Karpas-422 (cell line): ENCODE measurements at regions not wholly inside any gene's neighbourhood (a gene's known extent, or its start where the extent isn't known, plus 50 kb on each side); places are given as distances from the start of the nearest gene placed in this dataset.
"Not testable (repeated sequence)": the region's sequence is repeated elsewhere in the genome, so short reads cannot be mapped to it uniquely, and the experiment has no call there.

Experiments used
- DNase-seq: peaks from one replicate; pipeline ENCODE4 v3.0.0-alpha.2; 2015
- H2AFZ ChIP-seq: fragments of 200-600 bp; sonication (generic); 2 replicates; pipeline ENCODE4 v1.6.1; 2014; ENCODE audit warnings: antibody characterized with exemption, low read length, mixed read lengths
- H3K27ac ChIP-seq: fragments of 200-600 bp; sonication (generic); 2 replicates; pipeline ENCODE4 v1.5.1; 2014; ENCODE audit warnings: mild to moderate bottlenecking, low read length, moderate library complexity
- H3K27me3 ChIP-seq: fragments of 200-600 bp; sonication (generic); 2 replicates; pipeline ENCODE4 v1.6.1; 2014; ENCODE audit warnings: low read length, mixed read lengths
- H3K36me3 ChIP-seq: fragments of 200-600 bp; sonication (generic); 2 replicates; pipeline ENCODE4 v1.6.1; 2014; ENCODE audit warnings: low read length, mixed read lengths; ENCODE audit not compliant: insufficient read depth
- H3K4me1 ChIP-seq: fragments of 200-600 bp; sonication (generic); 2 replicates; pipeline ENCODE4 v1.6.1; 2014; ENCODE audit warnings: mild to moderate bottlenecking, low read length, mixed read lengths
- H3K4me2 ChIP-seq: fragments of 200-600 bp; sonication (generic); 2 replicates; pipeline ENCODE4 v1.6.1; 2014; ENCODE audit warnings: low read length, low read depth, mild to moderate bottlenecking; ENCODE audit not compliant: poor library complexity, severe bottlenecking
- H3K4me3 ChIP-seq: fragments of 200-600 bp; sonication (generic); 2 replicates; pipeline ENCODE4 v1.5.1; 2014; ENCODE audit warnings: mild to moderate bottlenecking, antibody characterized with exemption, low read length, mixed read lengths
- H3K79me2 ChIP-seq: fragments of 200-600 bp; sonication (generic); 2 replicates; pipeline ENCODE4 v1.6.1; 2014; ENCODE audit warnings: mild to moderate bottlenecking, low read length, mixed read lengths
- H3K9ac ChIP-seq: fragments of 200-600 bp; sonication (generic); 2 replicates; pipeline ENCODE4 v1.6.0; 2014; ENCODE audit warnings: low read length
- H3K9me2 ChIP-seq: fragments of 200-600 bp; sonication (generic), shearing (Covaris generic); replicated peaks from 2 replicates; pipeline ENCODE4 v1.6.0; 2014; ENCODE audit warnings: mild to moderate bottlenecking, low read length, moderate library complexity; ENCODE audit not compliant: insufficient read depth
- H3K9me3 ChIP-seq: fragments of 300-700, 200-600 bp; sonication (generic); 2 replicates; pipeline ENCODE4 v1.6.1; 2014; ENCODE audit warnings: low read length, mixed read lengths
- H4K20me1 ChIP-seq: fragments of 200-600 bp; sonication (generic); 2 replicates; pipeline ENCODE4 v1.6.1; 2014; ENCODE audit warnings: mild to moderate bottlenecking, antibody characterized with exemption, low read length, low read depth; ENCODE audit not compliant: insufficient read depth

DNA sequence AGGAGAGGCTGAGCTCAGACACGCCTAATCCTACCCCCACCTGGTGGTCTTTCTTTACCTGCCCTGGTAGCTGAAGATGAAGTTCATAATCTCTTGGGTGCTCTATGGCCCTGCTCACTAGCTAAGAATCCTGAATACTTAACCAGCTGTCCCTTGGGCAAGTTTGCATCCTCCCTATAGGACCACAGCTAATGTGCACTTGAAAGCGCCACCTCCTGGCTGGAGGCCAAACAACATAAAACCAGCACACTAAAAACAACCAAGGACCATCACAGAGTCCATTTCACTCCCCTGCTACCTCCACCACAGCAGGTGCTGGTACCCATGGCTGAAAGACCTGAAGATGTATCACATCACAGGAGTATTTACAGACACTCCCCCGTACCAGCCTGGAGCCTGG is 155.5 kb upstream of the SLC24A3 start:
- H3K27ac ChIP-seq, result no peak overlapping the region
- H3K9ac ChIP-seq, result no peak overlapping the region
- H3K9me2 ChIP-seq, result no peaks in the 10 kb centered on the region
- H3K27me3 ChIP-seq, result no peaks in the 10 kb centered on the region
- H3K4me1 ChIP-seq, result peaks cover 25% of the 10 kb centered on the region
- DNase-seq, result no peak
- H3K4me2 ChIP-seq, result no peak overlapping the region
- H3K79me2 ChIP-seq, result no peaks in the 10 kb centered on the region
- H4K20me1 ChIP-seq, result no peaks in the 10 kb centered on the region
- no peak overlapping the region for H3K4me3 ChIP-seq
- no peaks in the 10 kb centered on the region for H3K36me3 ChIP-seq
- H2AFZ ChIP-seq, result no peak overlapping the region
- H3K9me3 ChIP-seq, result peaks cover 17% of the 10 kb centered on the region; the same call in 1 of the 2 replicates

DNA sequence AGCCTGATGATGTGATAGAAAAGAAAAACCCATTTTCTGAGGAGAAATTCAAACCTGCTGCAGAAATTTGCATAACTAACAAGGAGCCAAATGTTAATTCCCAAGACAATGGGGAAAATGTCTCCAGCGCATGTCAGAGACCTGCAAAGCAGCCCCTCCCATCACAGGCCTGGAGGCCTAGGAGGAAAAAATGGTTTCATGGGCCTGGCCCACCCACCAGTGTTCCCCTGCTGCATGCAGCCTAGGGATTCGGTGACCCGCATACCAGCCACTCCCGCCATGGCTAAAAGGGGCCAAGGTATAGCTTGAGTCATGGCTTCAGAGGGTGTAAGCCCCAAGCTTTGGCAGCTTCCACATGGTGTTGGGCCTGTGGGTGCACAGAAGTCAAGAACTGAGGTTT is 147.7 kb upstream of the SLC24A3 start:
- Histone ChIP-seq H3K4me3 (0 out of 2 replicates have a peak overlapping the region, but pooled peaks have one; percentile 9), H3K4me1 (peaks cover 17% of the 10 kb centered on the region), H3K9me3 (peaks cover 20% of the 10 kb centered on the region; the same call in 1 of the 2 replicates)
- not testable (repeated sequence) for H3K79me2 ChIP-seq, H3K27ac ChIP-seq, DNase-seq, H3K9me2 ChIP-seq, H3K36me3 ChIP-seq, H3K27me3 ChIP-seq, H3K4me2 ChIP-seq, H3K9ac ChIP-seq, H2AFZ ChIP-seq, H4K20me1 ChIP-seq

DNA sequence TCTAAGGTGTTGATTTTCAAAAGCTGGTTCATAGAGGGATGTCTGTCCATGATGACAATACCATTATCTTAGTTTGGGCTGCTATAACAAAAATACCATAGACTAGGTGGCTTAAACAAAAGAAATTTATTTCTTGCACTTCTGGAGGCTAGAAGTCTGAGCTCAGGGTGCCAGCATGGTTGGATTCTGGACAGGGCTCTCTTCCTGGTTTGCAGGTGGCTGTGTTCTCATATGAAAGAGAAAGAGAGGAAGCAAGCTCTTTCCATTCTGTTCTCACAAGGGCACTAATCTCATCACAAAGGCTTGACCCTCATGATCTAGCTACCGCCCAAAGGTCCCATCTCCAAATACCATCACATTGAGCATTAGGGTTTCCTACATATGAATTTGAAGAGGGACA is 144.5 kb upstream of the SLC24A3 start:
- peaks cover 9% of the 10 kb centered on the region; the same call in 1 of the 2 replicates for H3K9me3 ChIP-seq
- H2AFZ ChIP-seq, result 0 out of 2 replicates have a peak overlapping the region, but pooled peaks have one; percentile 30
- no peak overlapping the region for H3K9ac ChIP-seq
- peaks cover 4% of the 10 kb centered on the region; the same call in 1 of the 2 replicates for H3K36me3 ChIP-seq
- no peak overlapping the region for H3K4me3 ChIP-seq
- H3K4me1 ChIP-seq, result peaks cover 47% of the 10 kb centered on the region
- DNase-seq, result peak; percentile 54
- H3K27me3 ChIP-seq, result no peaks in the 10 kb centered on the region
- H3K27ac ChIP-seq, result peak overlapping the region; percentile 100
- H4K20me1 ChIP-seq, result no peaks in the 10 kb centered on the region
- H3K4me2 ChIP-seq, result no peak overlapping the region
- no peaks in the 10 kb centered on the region for H3K79me2 ChIP-seq
- no peaks in the 10 kb centered on the region for H3K9me2 ChIP-seq

DNA sequence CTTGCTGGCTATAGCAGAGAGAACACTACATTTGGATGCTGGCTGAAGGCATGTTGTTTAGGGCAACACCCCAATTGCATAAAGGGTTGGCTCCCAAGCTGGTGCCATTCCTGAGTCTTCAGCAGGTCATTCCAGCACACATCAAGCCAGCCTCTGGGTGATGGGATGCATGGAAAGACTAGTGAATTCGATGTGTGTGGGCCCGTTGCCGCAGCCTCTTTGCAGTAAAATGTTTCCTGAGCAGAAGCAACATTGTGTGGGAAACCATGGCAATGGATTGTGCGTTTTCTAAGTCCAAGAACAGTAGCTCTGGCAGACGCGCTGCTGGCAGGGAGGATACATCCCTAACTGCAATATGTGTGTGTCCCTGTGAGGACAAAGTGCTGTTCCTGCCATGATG is 142.4 kb upstream of the SLC24A3 start:
- Histone ChIP-seq H3K4me3 (peak overlapping the region; percentile 32; the same call in 1 of the 2 replicates), H3K4me1 (peaks cover 67% of the 10 kb centered on the region), H3K27me3 (no peaks in the 10 kb centered on the region), H3K4me2 (peak overlapping the region; percentile 62), H3K9me3 (peaks cover 4% of the 10 kb centered on the region; the same call in 1 of the 2 replicates), H3K79me2 (no peaks in the 10 kb centered on the region), H3K36me3 (peaks cover 4% of the 10 kb centered on the region; the same call in 1 of the 2 replicates), H3K9ac (peak overlapping the region; percentile 66), H3K9me2 (no peaks in the 10 kb centered on the region), H4K20me1 (no peaks in the 10 kb centered on the region), H3K27ac (peak overlapping the region; percentile 100), H2AFZ (no peak overlapping the region)
- DNase-seq, result no peak

DNA sequence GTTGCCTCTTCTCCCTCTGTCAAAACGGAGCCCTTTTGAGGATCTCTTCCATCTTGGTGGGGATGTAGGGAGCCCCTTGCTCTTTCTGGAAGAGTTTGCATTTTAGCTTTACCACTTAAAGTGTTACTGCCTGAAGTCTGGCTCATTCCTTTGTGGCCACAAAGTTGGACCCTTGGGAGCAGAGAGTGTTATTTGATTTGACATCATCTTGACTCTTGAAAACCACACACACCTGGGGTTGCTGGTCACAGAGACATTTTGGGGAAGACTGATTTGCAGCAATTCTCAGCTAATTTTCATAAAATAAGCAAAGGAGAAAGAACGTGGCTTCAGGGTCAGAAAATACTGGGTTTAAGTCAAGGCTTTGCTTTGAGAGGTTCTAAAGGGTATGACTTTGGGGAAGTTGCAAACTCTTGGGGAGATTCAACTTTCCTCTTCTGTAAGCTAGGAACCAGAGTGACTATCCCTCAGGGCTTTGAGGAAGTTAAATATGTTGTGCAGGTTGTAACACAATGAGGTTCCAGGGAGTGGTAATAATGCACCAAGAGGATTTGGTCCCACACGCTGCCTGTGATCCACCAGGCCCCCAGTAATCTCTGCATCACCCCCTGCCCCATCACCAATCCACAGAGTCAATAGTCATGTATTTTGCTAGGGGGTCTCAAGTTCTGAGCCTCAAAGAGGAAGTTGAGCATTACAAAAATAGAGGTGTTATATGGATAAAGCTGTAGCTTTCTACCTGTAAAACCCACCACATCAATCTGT is 141.6 kb upstream of the SLC24A3 start:
- Histone ChIP-seq H3K9me2 (no peaks in the 10 kb centered on the region), H2AFZ (no peak overlapping the region), H3K79me2 (no peaks in the 10 kb centered on the region), H3K27me3 (no peaks in the 10 kb centered on the region), H4K20me1 (no peaks in the 10 kb centered on the region), H3K4me2 (peak overlapping the region; percentile 74), H3K4me1 (peaks cover 75% of the 10 kb centered on the region), H3K9ac (peak overlapping the region; percentile 75), H3K36me3 (peaks cover 4% of the 10 kb centered on the region; the same call in 1 of the 2 replicates), H3K27ac (peak overlapping the region; percentile 100), H3K4me3 (peak overlapping the region; percentile 36; the same call in 1 of the 2 replicates), H3K9me3 (no peaks in the 10 kb centered on the region)
- peak; percentile 97 for DNase-seq

DNA sequence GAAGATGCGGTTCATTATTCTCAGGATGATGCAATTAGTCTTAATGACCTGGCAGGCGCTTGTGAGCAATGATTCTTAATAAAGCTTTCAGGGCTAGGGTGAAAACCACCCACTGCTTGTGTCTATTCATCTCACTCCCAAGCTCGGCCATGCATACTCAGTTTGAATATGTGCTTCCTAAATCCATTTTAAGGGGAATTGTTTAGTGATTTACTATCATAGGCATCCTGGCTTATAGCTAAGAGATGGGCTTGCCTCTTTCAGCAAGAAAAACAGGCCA is 141.1 kb upstream of the SLC24A3 start:
- H3K4me2 ChIP-seq, result peak overlapping the region; percentile 74
- H3K27ac ChIP-seq, result peak overlapping the region; percentile 100
- H3K9me3 ChIP-seq, result no peaks in the 10 kb centered on the region
- no peaks in the 10 kb centered on the region for H4K20me1 ChIP-seq
- peaks cover 75% of the 10 kb centered on the region for H3K4me1 ChIP-seq
- peaks cover 4% of the 10 kb centered on the region; the same call in 1 of the 2 replicates for H3K36me3 ChIP-seq
- no peaks in the 10 kb centered on the region for H3K79me2 ChIP-seq
- H3K27me3 ChIP-seq, result no peaks in the 10 kb centered on the region
- peak overlapping the region; percentile 47; the same call in 1 of the 2 replicates for H3K4me3 ChIP-seq
- H2AFZ ChIP-seq, result no peak overlapping the region
- peak; percentile 95 for DNase-seq
- H3K9ac ChIP-seq, result peak overlapping the region; percentile 75
- H3K9me2 ChIP-seq, result no peaks in the 10 kb centered on the region

DNA sequence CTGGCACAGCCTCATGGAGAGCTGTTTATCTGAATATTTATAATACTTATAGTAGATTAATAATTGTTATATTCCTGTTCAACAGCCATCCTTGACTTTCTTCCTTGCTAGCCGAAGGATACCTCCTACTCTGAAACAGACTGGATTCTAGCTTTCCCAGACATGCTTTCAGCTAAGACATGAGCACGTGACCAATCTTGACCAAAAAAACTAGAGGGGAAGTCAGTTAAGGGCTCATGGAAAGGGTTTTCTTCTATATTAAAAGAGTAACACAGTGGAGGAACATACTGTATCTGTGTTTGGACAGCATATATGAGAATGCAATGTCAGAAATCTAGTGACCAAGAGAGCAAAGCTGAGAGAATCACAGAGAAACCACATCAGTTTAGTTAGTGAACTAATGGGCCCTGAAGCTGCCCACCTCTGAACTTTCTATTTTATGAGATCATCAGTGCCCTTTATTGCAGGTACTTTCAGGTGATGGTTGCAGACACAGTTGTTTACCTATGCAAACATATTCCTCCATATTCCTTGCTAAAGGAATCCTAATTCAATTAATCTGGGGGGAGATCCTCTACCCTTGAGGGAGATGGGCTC is 140.4 kb upstream of the SLC24A3 start:
- Histone ChIP-seq H3K36me3 (peaks cover 4% of the 10 kb centered on the region; the same call in 1 of the 2 replicates), H4K20me1 (no peaks in the 10 kb centered on the region), H3K79me2 (no peaks in the 10 kb centered on the region), H3K9ac (peak overlapping the region; percentile 75), H3K9me2 (no peaks in the 10 kb centered on the region), H2AFZ (no peak overlapping the region), H3K27ac (peak overlapping the region; percentile 100), H3K27me3 (no peaks in the 10 kb centered on the region), H3K9me3 (no peaks in the 10 kb centered on the region), H3K4me3 (peak overlapping the region; percentile 47), H3K4me1 (peaks cover 77% of the 10 kb centered on the region), H3K4me2 (peak overlapping the region; percentile 74)
- peak; percentile 74 for DNase-seq

DNA sequence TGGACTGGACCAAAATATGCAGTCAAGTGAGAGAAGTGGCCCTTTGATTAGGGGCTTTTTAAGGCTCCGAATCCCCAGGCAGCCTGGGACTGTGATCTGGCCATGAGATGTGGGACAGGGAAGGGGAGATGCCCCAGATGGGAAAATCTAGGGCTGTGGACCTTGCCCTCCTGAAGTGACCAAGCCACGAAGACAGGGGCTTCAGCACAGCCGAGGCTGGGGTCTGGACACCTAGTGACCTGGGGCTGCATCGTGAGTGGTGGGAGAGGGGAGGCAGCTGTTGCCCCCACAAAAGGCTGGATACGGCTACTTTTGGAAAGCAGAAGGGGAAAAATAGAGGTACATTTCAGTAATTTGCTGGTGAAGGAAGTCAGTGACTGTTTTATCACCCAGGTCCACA is 139.5 kb upstream of the SLC24A3 start:
- H4K20me1 ChIP-seq, result no peaks in the 10 kb centered on the region
- H3K36me3 ChIP-seq, result no peaks in the 10 kb centered on the region; the same call in 1 of the 2 replicates
- no peak for DNase-seq
- peak overlapping the region; percentile 100 for H3K27ac ChIP-seq
- H3K79me2 ChIP-seq, result no peaks in the 10 kb centered on the region
- peak overlapping the region; percentile 75 for H3K9ac ChIP-seq
- H3K9me2 ChIP-seq, result no peaks in the 10 kb centered on the region
- no peaks in the 10 kb centered on the region for H3K9me3 ChIP-seq
- no peak overlapping the region for H3K4me3 ChIP-seq
- H3K27me3 ChIP-seq, result no peaks in the 10 kb centered on the region
- peak overlapping the region; percentile 74 for H3K4me2 ChIP-seq
- peak overlapping the region; percentile 52; the same call in 1 of the 2 replicates for H2AFZ ChIP-seq
- peaks cover 81% of the 10 kb centered on the region for H3K4me1 ChIP-seq
